Endothelial cell of umbilical vein (primary cell): ENCODE measurements at regions not wholly inside any gene's neighbourhood (a gene's known extent, or its start where the extent isn't known, plus 50 kb on each side); places are given as distances from the start of the nearest gene placed in this dataset.

ENCODE experiments used
- BruUV-seq: library from RNA; stranded (reverse); fragments of 400-500 nt; replicated peaks from 2 replicates; lab custom pipeline; 2021; lab: Mats Ljungman, UMichigan
- CTCF ChIA-PET: fragments of 300-600, 350-600 bp; sonication (Branson Sonifier 250); formaldehyde crosslinking; loops from one replicate; lab custom pipeline; 2021; ENCODE audit warnings: antibody characterized with exemption, inconsistent platforms; lab: Charles Lee
- POLR2A ChIA-PET: fragments of 300-600, 350-600 bp; sonication (Branson Sonifier 250); formaldehyde crosslinking; loops from one replicate; lab custom pipeline; 2021; ENCODE audit warnings: antibody characterized with exemption, inconsistent platforms; lab: Charles Lee
- DNase-seq: peaks from one replicate; pipeline ENCODE4 v3.0.0-alpha.2; 2011; ENCODE audit warnings: low read depth, low spot score
- FAIRE-seq: peaks from 2 replicates; lab custom pipeline; 2011; peaks lifted over from hg19 to GRCh38; lab: Jason Lieb, UNC
- H2AFZ ChIP-seq: 2 replicates; pipeline ENCODE4 v1.6.0; 2012; ENCODE audit warnings: low read depth, low read length, control low read depth, inconsistent platforms
- H3K27ac ChIP-seq: 2 replicates; pipeline ENCODE4 v1.5.1; 2011; ENCODE audit warnings: low read depth, mild to moderate bottlenecking, control low read depth, low read length, moderate library complexity; ENCODE audit not compliant: insufficient read depth
- H3K27me3 ChIP-seq, 2 experiments: 2 replicates each; pipeline versions ENCODE4 v1.6.0 to v1.6.1; 2011; ENCODE audit warnings: low read length in 2 of 2, mixed read lengths in 1 of 2; ENCODE audit not compliant: control insufficient read depth in 2 of 2, insufficient read depth in 2 of 2
- H3K36me3 ChIP-seq, 2 experiments: 2 replicates in 1 of 2; 3 replicates in 1 of 2; pipeline ENCODE4 v1.5.1; 2011; ENCODE audit warnings: low read length in 2 of 2, mild to moderate bottlenecking in 1 of 2, moderate library complexity in 1 of 2; ENCODE audit not compliant: control insufficient read depth in 2 of 2, insufficient read depth in 2 of 2; ENCODE audit errors: extremely low read depth in 1 of 2
- H3K4me1 ChIP-seq: 3 replicates; pipeline ENCODE4 v1.5.1; 2011; ENCODE audit warnings: mild to moderate bottlenecking, low read length; ENCODE audit not compliant: control insufficient read depth, insufficient read depth; ENCODE audit errors: extremely low read depth
- H3K4me2 ChIP-seq: 2 replicates; pipeline ENCODE4 v1.6.1; 2011; ENCODE audit warnings: low read length, control low read depth, mixed read lengths; ENCODE audit not compliant: insufficient read depth
- H3K4me3 ChIP-seq, 3 experiments: fragments of 200-600 bp in 1 of 3; sonication (generic), shearing (Covaris generic) in 1 of 3; replicated peaks in 1 of 3; 2 replicates each; pipeline ENCODE4 v1.5.1; 2011 to 2016; ENCODE audit warnings: control low read depth in 3 of 3, low read length in 3 of 3, mild to moderate bottlenecking in 2 of 3, inconsistent platforms in 1 of 3, low read depth in 1 of 3, moderate library complexity in 1 of 3; ENCODE audit not compliant: insufficient read depth in 1 of 3
- H3K79me2 ChIP-seq: 2 replicates; pipeline ENCODE4 v1.6.0; 2012; ENCODE audit warnings: low read length, inconsistent platforms; ENCODE audit not compliant: control insufficient read depth, insufficient read depth
- H3K9ac ChIP-seq: replicated peaks from 2 replicates; pipeline ENCODE3; 2011; ENCODE audit warnings: low read length, control low read depth; ENCODE audit not compliant: insufficient read depth; ENCODE audit errors: extremely low read depth
- H3K9me1 ChIP-seq: replicated peaks from 3 replicates; pipeline ENCODE4 v1.6.0; 2011; ENCODE audit warnings: mild to moderate bottlenecking, low read length; ENCODE audit not compliant: control insufficient read depth, insufficient read depth; ENCODE audit errors: extremely low read depth
- H3K9me3 ChIP-seq: replicated peaks from 2 replicates; pipeline ENCODE4 v1.5.1; 2012; ENCODE audit warnings: low read length, inconsistent platforms; ENCODE audit not compliant: control insufficient read depth, insufficient read depth
- H4K20me1 ChIP-seq: replicated peaks from 2 replicates; pipeline ENCODE3; 2011; ENCODE audit warnings: mild to moderate bottlenecking, low read length; ENCODE audit not compliant: control insufficient read depth, insufficient read depth; ENCODE audit errors: extremely low read depth
- CTCF ChIP-seq, 2 donors: IDR thresholded peaks; 1 replicate in 1 of 2; 2 replicates in 1 of 2; pipeline ENCODE4 v1.5.1; 2011; ENCODE audit warnings: low read length in 2 of 2, mild to moderate bottlenecking in 2 of 2, moderate library complexity in 2 of 2, control low read depth in 1 of 2, inconsistent platforms in 1 of 2, low read depth in 1 of 2; ENCODE audit not compliant: insufficient read depth in 1 of 2; ENCODE audit errors: extremely low read depth in 1 of 2
- EZH2 ChIP-seq: IDR thresholded peaks from 2 replicates; pipeline ENCODE4 v1.6.1; 2012; ENCODE audit warnings: borderline replicate concordance, low read depth, mild to moderate bottlenecking, moderate library complexity, low read length, inconsistent platforms; ENCODE audit not compliant: severe bottlenecking
- FOS ChIP-seq: IDR thresholded peaks from 2 replicates; pipeline ENCODE4 v1.6.1; 2011; ENCODE audit warnings: mild to moderate bottlenecking, low read length, moderate library complexity, borderline replicate concordance; ENCODE audit not compliant: insufficient read depth
- GATA2 ChIP-seq: IDR thresholded peaks from 2 replicates; pipeline ENCODE4 v1.7.0; 2011; ENCODE audit warnings: low read depth, mild to moderate bottlenecking, moderate library complexity, mixed read lengths, low read length; ENCODE audit not compliant: insufficient read length, insufficient read depth
- JUN ChIP-seq: IDR thresholded peaks from 2 replicates; pipeline ENCODE4 v1.6.1; 2011; ENCODE audit warnings: borderline replicate concordance, low read depth; ENCODE audit not compliant: insufficient read length, insufficient read depth
- MAX ChIP-seq: IDR thresholded peaks from 2 replicates; pipeline ENCODE4 v1.6.1; 2011; ENCODE audit not compliant: insufficient read depth, insufficient read length
- MYC ChIP-seq: IDR thresholded peaks from one replicate; pipeline ENCODE4 v1.6.1; 2011; ENCODE audit warnings: mild to moderate bottlenecking, low read depth, low read length
- POLR2A ChIP-seq: IDR thresholded peaks from 2 replicates; pipeline ENCODE4 v1.6.1; 2012; ENCODE audit warnings: low read depth, mild to moderate bottlenecking, control low read depth, low read length
- POLR2AphosphoS5 ChIP-seq: IDR thresholded peaks from 2 replicates; pipeline ENCODE4 v1.6.1; 2012; ENCODE audit warnings: low read depth, mild to moderate bottlenecking, control low read depth, low read length, moderate library complexity; ENCODE audit not compliant: insufficient read depth
- dilution Hi-C: fragments of 300-500 bp; cut with MboI; formaldehyde crosslinking; loops from one replicate; pipeline ENCODE4 v1.15.0; 2019; ENCODE audit warnings: low sequenced_read_pairs; ENCODE audit not compliant: extremely low pct_ligation_motif_present
- intact Hi-C: fragments of 100-400 bp; cut with micrococcal nuclease; formaldehyde crosslinking; loops from one replicate; pipeline ENCODE4 v1.10.0; 2022

- Histone ChIP-seq H4K20me1 (no peaks in the 10 kb centered on the region), H2AFZ (no peak overlapping the region), H3K9me3 (no peaks in the 10 kb centered on the region), H3K27ac (no peak overlapping the region), H3K9me1 (no peaks in the 10 kb centered on the region), H3K4me3 (no peak overlapping the region), H3K9ac (no peak overlapping the region), H3K4me1 (no peaks in the 10 kb centered on the region), H3K79me2 (no peaks in the 10 kb centered on the region), H3K4me2 (no peak overlapping the region), H3K27me3 (peaks cover 0 to 2% of the 10 kb centered on the region in 2 experiments), H3K36me3 (no peaks in the 10 kb centered on the region)
- ChIA-PET POLR2A (no interaction called here), CTCF (interaction anchor here (2.2 kb wide), 1 partner anchor 340 kb away, joined by 7 read pairs; no protein-coding TSS in a partner anchor)
- DNase-seq (no peak), FAIRE-seq (no peak)
- no TSS peak for BruUV-seq
- dilution Hi-C loops: no loop called here
- intact Hi-C loops: no loop called here
- no peak for TF ChIP-seq EZH2
- TF ChIP-seq POLR2A: no peak
- no peak for TF ChIP-seq FOS
- no peak for TF ChIP-seq JUN
- no peak for TF ChIP-seq CTCF (IDR thresholded peaks at IDR 0.05; ENCODE audit: extremely low read depth in 1 of 2, insufficient read depth in 1 of 2, low read depth in 1 of 2, low read length in 2 of 2)
- TF ChIP-seq MAX: no peak
- no peak for TF ChIP-seq MYC
- no peak for TF ChIP-seq POLR2AphosphoS5
- TF ChIP-seq GATA2: no peak
Observed at GRCh38 chr5:127153031-127153430, 79.7 kb upstream of the C5orf63 start.
